GM21390 (cell line): ENCODE measurements at regions not wholly inside any gene's neighbourhood (a gene's known extent, or its start where the extent isn't known, plus 50 kb on each side); places are given as distances from the start of the nearest gene placed in this dataset.
"Not testable (repeated sequence)": the region's sequence is repeated elsewhere in the genome, so short reads cannot be mapped to it uniquely, and the experiment has no call there.

Experiments used
- ATAC-seq: cut with Tn5 transposase; IDR thresholded peaks from one replicate; pipeline ENCODE4 v1.9.1; 2021; ENCODE audit not compliant: unreplicated experiment

- no peak for ATAC-seq
Measured at GRCh38 chr5:77910602-77911188, 134.6 kb upstream of the TBCA start.

GRCh38 chr5:77909237-77909636 lies 133.1 kb upstream of the TBCA start:
- ATAC-seq: no peak

GRCh38 chr5:77908787-77909186 lies 132.6 kb upstream of the TBCA start:
- no peak for ATAC-seq

GRCh38 chr5:77907786-77908185 lies 131.6 kb upstream of the TBCA start:
- ATAC-seq: no peak

- ATAC-seq: no peak
Measured at GRCh38 chr5:77906806-77907205, 130.7 kb upstream of the TBCA start.

- no peak for ATAC-seq
Measured at GRCh38 chr5:77904362-77904761, 128.2 kb upstream of the TBCA start.

- no peak for ATAC-seq
Measured at GRCh38 chr5:77900691-77901090, 124.6 kb upstream of the TBCA start.

- no peak for ATAC-seq
Measured at GRCh38 chr5:77898385-77898784, 122.2 kb upstream of the TBCA start.

GRCh38 chr5:77896338-77896737 lies 120.2 kb upstream of the TBCA start:
- ATAC-seq: no peak

- ATAC-seq: not testable (repeated sequence)
Measured at GRCh38 chr5:77894103-77894502, 118.0 kb upstream of the TBCA start.

- ATAC-seq: no peak
Measured at GRCh38 chr5:77893225-77893860, 117.2 kb upstream of the TBCA start.

- ATAC-seq: no peak
Measured at GRCh38 chr5:77892061-77893010, 116.2 kb upstream of the TBCA start.

GRCh38 chr5:77885519-77885918 lies 109.4 kb upstream of the TBCA start:
- ATAC-seq: no peak

GRCh38 chr5:77882670-77883257 lies 106.6 kb upstream of the TBCA start:
- no peak for ATAC-seq

- no peak for ATAC-seq
Measured at GRCh38 chr5:77881528-77881927, 105.4 kb upstream of the TBCA start.

- no peak for ATAC-seq
Measured at GRCh38 chr5:77877516-77878355, 101.6 kb upstream of the TBCA start.

GRCh38 chr5:77876862-77877502 lies 100.8 kb upstream of the TBCA start:
- ATAC-seq: no peak

- ATAC-seq: no peak
Measured at GRCh38 chr5:77876316-77876715, 100.2 kb upstream of the TBCA start.

- no peak for ATAC-seq
Measured at GRCh38 chr5:77874691-77875090, 98.6 kb upstream of the TBCA start.

- no peak for ATAC-seq
Measured at GRCh38 chr5:77873239-77873638, 97.1 kb upstream of the TBCA start.
